Trophoblast cell (in vitro differentiated cells and primary cell): ENCODE measurements at regions not wholly inside any gene's neighbourhood (a gene's known extent, or its start where the extent isn't known, plus 50 kb on each side); places are given as distances from the start of the nearest gene placed in this dataset.

Experiments used
- DNase-seq, 2 donors: peaks; one replicate each; pipeline ENCODE4 v3.0.0-alpha.2; 2016
- H2AFZ ChIP-seq: 2 replicates; pipeline ENCODE4 v1.6.1; 2013; ENCODE audit warnings: low read length, moderate library complexity, mild to moderate bottlenecking; ENCODE audit not compliant: insufficient read depth, poor library complexity
- H2AK5ac ChIP-seq: 2 replicates; pipeline ENCODE4 v1.6.1; 2013; ENCODE audit warnings: mild to moderate bottlenecking, low read length
- H2BK120ac ChIP-seq: 2 replicates; pipeline ENCODE4 v1.6.1; 2013; ENCODE audit warnings: low read length, mild to moderate bottlenecking, moderate library complexity; ENCODE audit not compliant: insufficient read depth, poor library complexity
- H2BK12ac ChIP-seq: 2 replicates; pipeline ENCODE4 v1.6.1; 2013; ENCODE audit warnings: mild to moderate bottlenecking, low read length, moderate library complexity
- H2BK5ac ChIP-seq: 2 replicates; pipeline ENCODE4 v1.6.1; 2013; ENCODE audit warnings: low read length, low read depth, moderate library complexity, mild to moderate bottlenecking; ENCODE audit not compliant: poor library complexity
- H3K14ac ChIP-seq: 2 replicates; pipeline ENCODE4 v1.6.1; 2013; ENCODE audit warnings: mild to moderate bottlenecking, low read length
- H3K18ac ChIP-seq: 2 replicates; pipeline ENCODE4 v1.6.1; 2013; ENCODE audit warnings: mild to moderate bottlenecking, low read length
- H3K23ac ChIP-seq: 2 replicates; pipeline ENCODE4 v1.6.1; 2013; ENCODE audit warnings: low read length
- H3K27ac ChIP-seq: 2 replicates; pipeline ENCODE4 v1.5.1; 2013; ENCODE audit warnings: low read depth, mild to moderate bottlenecking, inconsistent platforms, low read length, moderate library complexity
- H3K27me3 ChIP-seq: 2 replicates; pipeline ENCODE4 v1.6.1; 2013; ENCODE audit warnings: inconsistent platforms, mild to moderate bottlenecking, low read length, moderate library complexity; ENCODE audit not compliant: insufficient read depth
- H3K36me3 ChIP-seq, 2 experiments: 1 replicate in 1 of 2; 2 replicates in 1 of 2; pipeline ENCODE4 v1.6.1; 2013; ENCODE audit warnings: low read length in 2 of 2, mild to moderate bottlenecking in 2 of 2, moderate library complexity in 1 of 2; ENCODE audit not compliant: insufficient read depth in 2 of 2, control insufficient read depth in 1 of 2
- H3K4ac ChIP-seq: 2 replicates; pipeline ENCODE4 v1.6.1; 2013; ENCODE audit warnings: low read depth, mild to moderate bottlenecking, low read length, moderate library complexity
- H3K4me1 ChIP-seq, 2 experiments: 1 replicate in 1 of 2; 2 replicates in 1 of 2; pipeline ENCODE4 v1.6.1; 2013; ENCODE audit warnings: low read length in 2 of 2, mild to moderate bottlenecking in 2 of 2, moderate library complexity in 1 of 2; ENCODE audit not compliant: insufficient read depth in 2 of 2, control insufficient read depth in 1 of 2
- H3K4me2 ChIP-seq: 2 replicates; pipeline ENCODE4 v1.6.1; 2013; ENCODE audit warnings: inconsistent platforms, mild to moderate bottlenecking, low read length, moderate library complexity
- H3K4me3 ChIP-seq: 2 replicates; pipeline ENCODE4 v1.5.1; 2013; ENCODE audit warnings: mild to moderate bottlenecking, low read depth, low read length, inconsistent platforms
- H3K79me1 ChIP-seq: one replicate; pipeline ENCODE4 v1.6.1; 2013; ENCODE audit warnings: low read length
- H3K79me2 ChIP-seq: 2 replicates; pipeline ENCODE4 v1.6.1; 2013; ENCODE audit warnings: low read length, mild to moderate bottlenecking; ENCODE audit not compliant: control insufficient read depth, insufficient read depth, poor library complexity
- H3K9ac ChIP-seq: 2 replicates; pipeline ENCODE4 v1.6.1; 2013; ENCODE audit warnings: mild to moderate bottlenecking, low read length
- H3K9me3 ChIP-seq: 2 replicates; pipeline ENCODE4 v1.6.1; 2013; ENCODE audit warnings: low read depth, mild to moderate bottlenecking, control low read depth, inconsistent platforms, low read length; ENCODE audit not compliant: insufficient read depth
- H4K12ac ChIP-seq: 2 replicates; pipeline ENCODE4 v1.6.1; 2013; ENCODE audit warnings: low read depth, mild to moderate bottlenecking, low read length, moderate library complexity
- H4K8ac ChIP-seq: 2 replicates; pipeline ENCODE4 v1.6.1; 2013; ENCODE audit warnings: low read depth, mild to moderate bottlenecking, low read length, moderate library complexity
- H4K91ac ChIP-seq: one replicate; pipeline ENCODE4 v1.6.1; 2013; ENCODE audit warnings: low read depth, mild to moderate bottlenecking, low read length, moderate library complexity
- WGBS: extraction: QIAGEN DNeasy Blood & Tissue Kit; methylation state at CpG from one replicate; pipeline ENCODE4 v1.1.7; 2013; ENCODE audit warnings: missing lambda C conversion rate; ENCODE audit not compliant: insufficient read length, insufficient coverage; ENCODE audit errors: extremely low coverage; 5-methylcytosine and 5-hydroxymethylcytosine counted together

DNA sequence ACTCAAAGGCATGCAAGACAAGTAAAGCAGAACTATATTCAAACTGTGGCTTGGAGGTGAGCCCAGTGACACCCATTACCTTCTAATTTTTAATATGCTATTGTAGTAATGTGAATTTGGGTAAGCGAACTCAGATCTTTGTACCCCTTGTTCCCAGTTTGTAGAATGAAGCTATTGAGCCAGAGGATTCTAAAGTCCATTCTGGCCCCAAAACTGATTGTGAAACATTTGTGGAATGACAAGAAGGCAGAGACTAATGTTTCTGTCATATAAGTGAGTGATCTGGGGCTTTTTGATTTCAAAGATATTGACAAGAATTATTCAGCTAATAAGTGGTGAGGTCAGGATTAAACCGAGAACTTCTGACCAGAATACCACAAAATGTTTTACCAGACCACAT is 283.8 kb upstream of the CA10 start:
- no peaks in the 10 kb centered on the region for H3K79me1 ChIP-seq
- H3K23ac ChIP-seq: no peak overlapping the region
- no peak overlapping the region for H3K18ac ChIP-seq
- no peak overlapping the region for H4K12ac ChIP-seq
- H3K27me3 ChIP-seq: no peaks in the 10 kb centered on the region
- H3K36me3 ChIP-seq: no peaks in the 10 kb centered on the region
- no peak for DNase-seq
- no peak overlapping the region for H3K9ac ChIP-seq
- no peak overlapping the region for H3K4me2 ChIP-seq
- H2BK120ac ChIP-seq: no peak overlapping the region
- H3K27ac ChIP-seq: no peak overlapping the region
- no peak overlapping the region for H2AK5ac ChIP-seq
- H2AFZ ChIP-seq: no peak overlapping the region
- no peak overlapping the region for H4K8ac ChIP-seq
- H3K79me2 ChIP-seq: no peaks in the 10 kb centered on the region
- H2BK5ac ChIP-seq: no peak overlapping the region
- no CpG with 5 or more reads among the region's 2 CpGs for WGBS
- H3K4ac ChIP-seq: no peak overlapping the region
- H2BK12ac ChIP-seq: no peak overlapping the region
- no peak overlapping the region for H3K14ac ChIP-seq
- H3K4me1 ChIP-seq: no peaks in the 10 kb centered on the region
- H3K9me3 ChIP-seq: peaks cover 2% of the 10 kb centered on the region
- no peak overlapping the region for H3K4me3 ChIP-seq
- no peak overlapping the region for H4K91ac ChIP-seq

DNA sequence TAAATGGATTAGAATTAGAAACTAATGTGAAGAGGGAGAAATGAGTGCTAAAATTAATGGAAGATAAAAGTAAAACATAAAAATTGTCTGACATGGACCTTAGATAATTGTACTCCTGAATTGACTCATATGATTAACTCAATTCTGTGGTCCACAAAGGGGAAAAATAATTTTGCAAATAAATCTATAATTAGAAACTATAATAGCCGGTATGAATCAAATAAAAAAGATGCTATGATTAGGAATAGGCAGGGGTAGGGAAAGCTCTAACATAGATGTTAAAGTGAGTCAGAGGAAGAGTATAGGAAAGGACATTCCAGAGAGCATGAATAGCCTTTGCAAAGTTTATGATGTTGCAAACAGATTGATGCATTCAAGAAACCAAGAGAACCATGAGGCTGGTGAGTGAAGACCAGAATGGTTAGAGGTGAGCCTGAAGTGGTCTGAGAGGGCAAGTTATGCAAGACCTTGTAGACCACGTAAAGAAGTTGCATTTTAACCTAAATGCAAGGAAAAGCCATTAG is 262.1 kb upstream of the CA10 start:
- H4K8ac ChIP-seq: no peak overlapping the region
- no CpG with 5 or more reads among the region's 2 CpGs for WGBS
- H3K4me3 ChIP-seq: no peak overlapping the region
- no peak overlapping the region for H2BK5ac ChIP-seq
- H4K12ac ChIP-seq: no peak overlapping the region
- no peak overlapping the region for H3K23ac ChIP-seq
- H3K9ac ChIP-seq: no peak overlapping the region
- no peak for DNase-seq
- no peak overlapping the region for H2BK12ac ChIP-seq
- H3K27ac ChIP-seq: no peak overlapping the region
- no peak overlapping the region for H3K4ac ChIP-seq
- no peak overlapping the region for H2AFZ ChIP-seq
- no peaks in the 10 kb centered on the region for H3K9me3 ChIP-seq
- no peaks in the 10 kb centered on the region for H3K27me3 ChIP-seq
- no peaks in the 10 kb centered on the region for H3K79me2 ChIP-seq
- no peak overlapping the region for H3K14ac ChIP-seq
- no peak overlapping the region for H3K4me2 ChIP-seq
- H3K79me1 ChIP-seq: no peaks in the 10 kb centered on the region
- H2BK120ac ChIP-seq: no peak overlapping the region
- H2AK5ac ChIP-seq: no peak overlapping the region
- H3K4me1 ChIP-seq: no peaks in the 10 kb centered on the region
- H4K91ac ChIP-seq: no peak overlapping the region
- no peak overlapping the region for H3K18ac ChIP-seq
- H3K36me3 ChIP-seq: no peaks in the 10 kb centered on the region

DNA sequence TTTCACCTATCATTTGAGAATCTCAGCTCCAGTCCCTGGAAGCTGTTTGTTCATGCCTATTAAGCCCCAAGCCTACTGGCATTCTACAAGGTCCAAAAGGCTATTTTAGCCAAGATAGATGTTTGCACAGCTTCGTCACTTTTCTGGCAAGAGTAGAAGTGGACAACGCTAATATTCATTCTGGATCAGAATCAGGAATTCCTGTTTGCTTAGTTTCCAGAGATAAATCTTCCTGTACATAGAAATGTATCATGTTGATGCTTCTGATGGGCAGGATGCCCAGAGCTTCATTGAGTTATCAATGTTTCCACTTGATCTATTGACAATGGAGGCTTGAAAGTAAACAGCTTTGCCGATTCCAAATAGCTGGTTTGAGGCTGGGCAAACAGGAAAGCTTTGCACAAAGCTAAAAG is 260.7 kb upstream of the CA10 start:
- Histone ChIP-seq H3K9ac (no peak overlapping the region), H3K14ac (no peak overlapping the region), H3K18ac (no peak overlapping the region), H2AFZ (no peak overlapping the region), H2BK12ac (no peak overlapping the region), H2BK120ac (no peak overlapping the region), H3K4ac (no peak overlapping the region), H3K36me3 (no peaks in the 10 kb centered on the region), H3K4me2 (no peak overlapping the region), H3K79me1 (no peaks in the 10 kb centered on the region), H4K91ac (no peak overlapping the region), H3K79me2 (no peaks in the 10 kb centered on the region), H2AK5ac (no peak overlapping the region), H3K4me1 (no peaks in the 10 kb centered on the region), H4K8ac (no peak overlapping the region), H2BK5ac (no peak overlapping the region), H4K12ac (no peak overlapping the region), H3K9me3 (no peaks in the 10 kb centered on the region), H3K27me3 (no peaks in the 10 kb centered on the region), H3K23ac (no peak overlapping the region), H3K27ac (no peak overlapping the region), H3K4me3 (no peak overlapping the region)
- DNase-seq: no peak
- WGBS: no CpG with 5 or more reads among the region's 3 CpGs

DNA sequence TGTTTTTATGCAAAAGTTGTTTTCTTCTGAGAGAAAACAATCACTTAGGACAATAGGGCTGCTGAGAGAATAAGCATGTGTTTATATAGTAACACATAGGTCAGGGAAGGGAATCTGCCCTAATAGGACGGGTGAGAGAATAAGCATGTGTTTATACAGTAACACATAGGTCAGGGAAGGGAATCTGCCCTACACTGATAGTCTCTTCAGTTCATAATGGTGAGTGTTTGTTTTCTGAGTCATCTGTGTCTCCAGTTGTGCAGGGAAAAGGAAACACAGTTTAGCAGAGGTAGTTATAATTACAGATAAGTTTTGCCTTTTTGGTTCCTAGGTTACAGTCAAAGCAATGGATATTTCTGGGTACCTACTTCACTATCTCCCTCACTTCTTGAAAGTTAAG is 252.3 kb upstream of the CA10 start:
- Histone ChIP-seq H4K12ac (no peak overlapping the region), H3K9ac (no peak overlapping the region), H3K23ac (no peak overlapping the region), H3K79me1 (no peaks in the 10 kb centered on the region), H3K14ac (no peak overlapping the region), H3K27me3 (no peaks in the 10 kb centered on the region), H4K8ac (no peak overlapping the region), H3K4ac (no peak overlapping the region), H3K4me1 (no peaks in the 10 kb centered on the region), H2BK12ac (no peak overlapping the region), H3K18ac (no peak overlapping the region), H3K27ac (no peak overlapping the region), H3K79me2 (no peaks in the 10 kb centered on the region), H4K91ac (no peak overlapping the region), H2BK120ac (no peak overlapping the region), H3K9me3 (no peaks in the 10 kb centered on the region), H2AFZ (no peak overlapping the region), H2AK5ac (no peak overlapping the region), H2BK5ac (no peak overlapping the region), H3K4me3 (no peak overlapping the region), H3K4me2 (no peak overlapping the region), H3K36me3 (no peaks in the 10 kb centered on the region)
- no peak for DNase-seq
- WGBS: no CpG with 5 or more reads among the region's 1 CpG
